Stimulated activated memory B cell treated with anti-CD40 and anti-IgM and Interleukin-4, amounts not matched to agents 10 μg/mL and 1 μg/mL and 100 μg/mL, for 72 hours (primary cell): ENCODE measurements at regions not wholly inside any gene's neighbourhood (a gene's known extent, or its start where the extent isn't known, plus 50 kb on each side); places are given as distances from the start of the nearest gene placed in this dataset.

Experiments used
- ATAC-seq: fragments of 150-1000 bp; cut with Tn5 transposase; 2 replicates; pipeline ENCODE4 v1.10.0; 2021
- H3K27ac Mint-ChIP-seq: one replicate; pipeline ENCODE4 v1.8.0; 2022; ENCODE audit warnings: mild to moderate bottlenecking, mixed read lengths
- H3K27me3 Mint-ChIP-seq: one replicate; pipeline ENCODE4 v1.8.0; 2022; ENCODE audit warnings: mixed read lengths
- H3K36me3 Mint-ChIP-seq: one replicate; pipeline ENCODE4 v1.8.0; 2022; ENCODE audit warnings: mixed read lengths
- H3K4me1 Mint-ChIP-seq: one replicate; pipeline ENCODE4 v1.8.0; 2022; ENCODE audit warnings: mixed read lengths
- H3K4me3 Mint-ChIP-seq: one replicate; pipeline ENCODE4 v1.8.0; 2022; ENCODE audit warnings: mild to moderate bottlenecking, moderate library complexity, mixed read lengths
- H3K9me3 Mint-ChIP-seq: one replicate; pipeline ENCODE4 v1.8.0; 2022; ENCODE audit warnings: mixed read lengths

- no peaks in the 10 kb centered on the region for H3K4me1 Mint-ChIP-seq
- no peak for ATAC-seq
- H3K9me3 Mint-ChIP-seq, result no peaks in the 10 kb centered on the region
- no peak overlapping the region for H3K4me3 Mint-ChIP-seq
- H3K27me3 Mint-ChIP-seq, result no peaks in the 10 kb centered on the region
- no peaks in the 10 kb centered on the region for H3K36me3 Mint-ChIP-seq
- H3K27ac Mint-ChIP-seq, result no peak overlapping the region
Measured at GRCh38 chr13:62356977-62357376, 941.3 kb upstream of the PCDH20 start.

GRCh38 chr13:62337109-62337880, 921.6 kb upstream of the PCDH20 start:
- no peaks in the 10 kb centered on the region for H3K27me3 Mint-ChIP-seq
- H3K4me1 Mint-ChIP-seq, result no peaks in the 10 kb centered on the region
- no peak for ATAC-seq
- no peaks in the 10 kb centered on the region for H3K36me3 Mint-ChIP-seq
- no peaks in the 10 kb centered on the region for H3K9me3 Mint-ChIP-seq
- no peak overlapping the region for H3K4me3 Mint-ChIP-seq
- no peak overlapping the region for H3K27ac Mint-ChIP-seq

- no peak for ATAC-seq
- H3K27ac Mint-ChIP-seq, result no peak overlapping the region
- no peaks in the 10 kb centered on the region for H3K36me3 Mint-ChIP-seq
- no peaks in the 10 kb centered on the region for H3K9me3 Mint-ChIP-seq
- H3K27me3 Mint-ChIP-seq, result no peaks in the 10 kb centered on the region
- no peak overlapping the region for H3K4me3 Mint-ChIP-seq
- H3K4me1 Mint-ChIP-seq, result no peaks in the 10 kb centered on the region
Measured at GRCh38 chr13:62336507-62336906, 920.9 kb upstream of the PCDH20 start.

GRCh38 chr13:62333466-62333865, 917.8 kb upstream of the PCDH20 start:
- Mint-ChIP-seq H3K27ac (no peak overlapping the region), H3K9me3 (no peaks in the 10 kb centered on the region)

DNA sequence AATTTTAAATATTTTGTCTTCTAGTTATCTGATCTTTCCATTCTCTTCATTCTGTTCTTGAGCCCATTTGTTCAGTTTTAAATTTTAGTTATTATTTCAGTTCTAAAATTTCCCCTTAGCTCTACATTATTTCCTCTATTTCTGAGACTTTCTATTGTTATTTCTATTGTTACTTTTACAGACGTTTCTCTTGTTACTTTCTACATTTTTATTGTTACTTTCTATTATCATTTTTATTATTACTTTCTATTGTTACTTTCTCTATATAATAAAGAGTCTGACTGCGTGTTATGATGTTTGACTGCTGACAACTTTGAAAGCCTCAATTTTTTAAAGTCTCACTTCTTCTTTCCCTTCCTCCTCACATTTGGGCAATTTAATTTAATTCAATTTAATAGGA, 915.7 kb upstream of the PCDH20 start:
- Mint-ChIP-seq H3K27me3 (no peaks in the 10 kb centered on the region), H3K27ac (no peak overlapping the region), H3K4me1 (no peaks in the 10 kb centered on the region), H3K9me3 (peaks cover 4% of the 10 kb centered on the region), H3K4me3 (no peak overlapping the region), H3K36me3 (no peaks in the 10 kb centered on the region)
- ATAC-seq, result no peak

More at GRCh38 chr13:62333466-62333865, 917.8 kb upstream of the PCDH20 start:
- ATAC-seq, result no peak
- Mint-ChIP-seq H3K4me3 (no peak overlapping the region), H3K4me1 (no peaks in the 10 kb centered on the region), H3K27me3 (no peaks in the 10 kb centered on the region), H3K36me3 (no peaks in the 10 kb centered on the region)

DNA sequence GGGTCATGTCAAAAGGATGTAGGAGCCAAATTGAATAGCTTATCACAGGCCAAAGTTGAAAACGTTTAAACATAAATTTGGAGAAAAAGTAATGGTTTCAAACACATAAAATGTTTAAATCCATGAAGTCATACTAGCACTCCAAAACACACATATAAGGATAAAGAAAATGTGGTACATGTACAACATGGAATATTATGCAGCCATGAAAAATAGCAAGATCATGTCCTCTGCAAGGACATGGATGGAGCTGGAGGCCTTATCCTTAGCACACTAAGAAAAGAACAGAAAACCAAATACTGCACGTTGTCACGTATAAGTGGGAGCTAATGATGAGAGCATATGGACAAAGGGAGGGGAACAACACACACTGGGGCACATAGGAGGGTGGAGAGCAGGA, 911.7 kb upstream of the PCDH20 start:
- Mint-ChIP-seq H3K36me3 (no peaks in the 10 kb centered on the region), H3K4me1 (no peaks in the 10 kb centered on the region), H3K27ac (no peak overlapping the region), H3K27me3 (no peaks in the 10 kb centered on the region), H3K4me3 (no peak overlapping the region), H3K9me3 (peaks cover 4% of the 10 kb centered on the region)
- no peak for ATAC-seq

DNA sequence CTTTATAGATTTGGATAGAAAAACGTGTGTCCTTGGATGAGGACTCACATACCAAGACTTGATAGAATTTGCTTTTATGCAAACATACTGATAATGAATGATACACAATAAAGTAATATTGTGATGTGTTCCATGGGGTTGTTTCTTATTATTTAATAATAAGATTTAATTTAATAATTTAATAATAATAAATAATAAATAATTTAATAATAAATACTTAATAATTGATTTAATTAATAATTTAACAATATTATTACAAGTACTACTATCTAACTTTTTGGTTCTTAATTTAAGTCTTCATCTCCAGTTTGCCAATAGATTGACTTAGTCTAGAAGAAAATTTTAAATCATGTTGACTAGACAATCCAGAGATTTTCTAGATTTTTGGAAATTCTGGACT, 909.2 kb upstream of the PCDH20 start:
- no peaks in the 10 kb centered on the region for H3K36me3 Mint-ChIP-seq
- H3K9me3 Mint-ChIP-seq, result peaks cover 4% of the 10 kb centered on the region
- no peak overlapping the region for H3K27ac Mint-ChIP-seq
- H3K27me3 Mint-ChIP-seq, result no peaks in the 10 kb centered on the region
- no peak for ATAC-seq
- H3K4me1 Mint-ChIP-seq, result no peaks in the 10 kb centered on the region
- no peak overlapping the region for H3K4me3 Mint-ChIP-seq

DNA sequence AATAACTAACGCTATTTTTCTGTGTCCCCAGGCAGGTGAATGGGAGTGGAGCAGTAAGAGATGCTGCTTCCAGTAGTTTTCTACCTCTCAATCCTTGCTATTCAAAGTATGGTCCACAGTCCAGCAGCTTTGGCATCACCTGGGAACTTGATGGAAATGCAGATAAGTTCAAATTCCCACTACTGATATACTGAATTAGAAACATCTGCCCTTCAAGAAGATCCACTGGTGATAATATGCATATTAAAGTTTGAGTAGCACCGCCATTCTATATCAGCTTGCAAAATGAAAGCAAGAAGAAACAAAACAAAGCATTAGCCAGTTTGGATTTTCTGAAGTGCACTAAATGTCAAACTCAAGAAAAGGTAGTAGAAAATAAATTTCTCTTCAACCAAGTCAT, 906.2 kb upstream of the PCDH20 start:
- Mint-ChIP-seq H3K27me3 (no peaks in the 10 kb centered on the region), H3K9me3 (no peaks in the 10 kb centered on the region), H3K4me1 (no peaks in the 10 kb centered on the region), H3K27ac (no peak overlapping the region), H3K36me3 (no peaks in the 10 kb centered on the region), H3K4me3 (no peak overlapping the region)
- no peak for ATAC-seq

DNA sequence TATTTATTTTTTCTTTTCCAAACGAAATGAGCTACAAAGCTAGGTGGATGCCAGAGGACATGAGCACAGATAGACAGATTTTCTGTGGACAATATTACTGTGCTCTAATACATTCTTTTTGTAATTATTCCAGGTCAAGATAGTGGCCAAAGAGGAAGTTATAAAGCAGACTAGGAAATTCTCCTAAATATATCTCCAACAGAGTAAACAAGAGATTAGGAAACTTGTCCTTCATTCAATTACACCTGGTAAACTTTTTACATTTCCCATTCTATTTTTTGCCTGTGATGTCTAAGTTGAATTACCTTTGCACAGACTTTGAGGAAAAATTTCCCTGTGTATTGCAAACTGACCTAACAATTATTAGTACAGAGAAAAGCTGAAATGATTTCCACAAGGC, 905.5 kb upstream of the PCDH20 start:
- no peak for ATAC-seq
- H3K36me3 Mint-ChIP-seq, result no peaks in the 10 kb centered on the region
- no peak overlapping the region for H3K4me3 Mint-ChIP-seq

DNA sequence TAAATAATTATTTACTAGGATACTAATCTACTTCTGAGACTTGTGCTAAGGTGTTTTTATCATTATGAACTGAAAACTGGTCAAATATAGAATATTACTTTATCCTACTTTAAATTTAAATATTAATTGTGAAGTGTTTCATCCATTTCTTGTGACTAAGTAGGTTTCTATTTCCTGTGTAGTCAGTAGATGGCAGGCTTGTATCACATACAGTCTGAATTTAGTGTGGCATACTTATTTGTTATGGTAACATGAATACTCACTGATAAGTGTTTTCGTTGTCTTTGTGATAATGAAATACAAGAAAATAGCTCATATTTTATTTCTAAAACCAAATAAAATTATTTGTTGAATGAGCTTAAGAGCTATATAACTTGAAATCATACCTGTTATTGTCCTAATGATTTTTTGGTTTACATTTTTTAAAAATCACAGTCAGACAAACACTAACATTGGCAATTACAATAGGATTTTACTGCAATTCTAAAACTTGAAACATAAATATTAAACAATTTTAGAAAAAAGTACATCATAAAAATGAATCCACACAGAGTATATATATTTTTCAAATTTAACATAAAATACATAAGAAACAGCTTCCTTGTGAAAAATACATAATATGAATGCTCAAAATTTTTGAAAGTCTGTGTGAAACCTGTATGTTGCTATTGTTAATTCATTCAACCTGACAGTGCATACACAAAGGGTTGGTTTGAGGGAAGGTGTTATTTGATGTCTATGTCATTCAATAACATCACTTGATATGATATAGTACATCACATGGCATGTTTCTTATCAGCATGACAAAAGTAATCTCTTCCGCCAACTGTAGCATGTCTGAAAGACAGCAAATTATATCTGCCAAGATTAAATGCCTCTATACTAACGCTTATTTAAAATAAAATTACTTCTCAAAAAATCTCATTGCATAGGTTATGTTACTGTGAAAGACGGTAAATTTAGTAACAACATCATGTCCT, 904.8 kb upstream of the PCDH20 start:
- ATAC-seq, result no peak
- H3K36me3 Mint-ChIP-seq, result no peaks in the 10 kb centered on the region
- no peak overlapping the region for H3K27ac Mint-ChIP-seq
- H3K9me3 Mint-ChIP-seq, result no peaks in the 10 kb centered on the region
- no peaks in the 10 kb centered on the region for H3K27me3 Mint-ChIP-seq
- H3K4me1 Mint-ChIP-seq, result no peaks in the 10 kb centered on the region
- H3K4me3 Mint-ChIP-seq, result no peak overlapping the region

More for the DNA sequence above, 905.5 kb upstream of the PCDH20 start:
- H3K4me1 Mint-ChIP-seq, result no peaks in the 10 kb centered on the region
- H3K27ac Mint-ChIP-seq, result no peak overlapping the region
- H3K27me3 Mint-ChIP-seq, result no peaks in the 10 kb centered on the region
- H3K9me3 Mint-ChIP-seq, result no peaks in the 10 kb centered on the region

GRCh38 chr13:62309904-62310303, 894.3 kb upstream of the PCDH20 start:
- no peak for ATAC-seq
- H3K4me1 Mint-ChIP-seq, result peaks cover 14% of the 10 kb centered on the region
- no peak overlapping the region for H3K27ac Mint-ChIP-seq
- no peaks in the 10 kb centered on the region for H3K9me3 Mint-ChIP-seq
- H3K4me3 Mint-ChIP-seq, result no peak overlapping the region
- no peaks in the 10 kb centered on the region for H3K27me3 Mint-ChIP-seq
- H3K36me3 Mint-ChIP-seq, result no peaks in the 10 kb centered on the region

- no peak for ATAC-seq
- Mint-ChIP-seq H3K9me3 (no peaks in the 10 kb centered on the region), H3K4me3 (peak overlapping the region; percentile 56), H3K27me3 (no peaks in the 10 kb centered on the region), H3K36me3 (no peaks in the 10 kb centered on the region), H3K4me1 (peaks cover 14% of the 10 kb centered on the region), H3K27ac (no peak overlapping the region)
Measured at GRCh38 chr13:62305756-62306155, 890.1 kb upstream of the PCDH20 start.

DNA sequence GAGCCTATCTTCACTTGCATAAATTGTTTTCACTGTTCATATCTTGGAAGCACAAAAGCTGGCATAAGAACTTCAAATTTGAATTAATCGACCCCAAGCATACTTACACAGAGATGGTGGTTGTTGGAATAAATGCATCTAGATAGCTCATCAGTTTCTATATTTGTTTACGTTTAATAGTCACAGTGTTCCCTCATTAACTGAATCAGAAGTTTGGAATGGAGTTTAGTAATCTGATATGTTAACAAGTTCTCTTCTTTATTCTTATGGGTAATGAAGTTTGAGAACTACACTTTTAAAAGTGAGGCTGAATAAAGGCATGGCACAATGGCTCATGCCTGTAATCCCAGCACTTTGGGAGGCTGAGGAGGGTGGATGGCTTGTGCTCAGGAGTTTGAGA, 886.7 kb upstream of the PCDH20 start:
- no peak overlapping the region for H3K4me3 Mint-ChIP-seq
- no peak for ATAC-seq

DNA sequence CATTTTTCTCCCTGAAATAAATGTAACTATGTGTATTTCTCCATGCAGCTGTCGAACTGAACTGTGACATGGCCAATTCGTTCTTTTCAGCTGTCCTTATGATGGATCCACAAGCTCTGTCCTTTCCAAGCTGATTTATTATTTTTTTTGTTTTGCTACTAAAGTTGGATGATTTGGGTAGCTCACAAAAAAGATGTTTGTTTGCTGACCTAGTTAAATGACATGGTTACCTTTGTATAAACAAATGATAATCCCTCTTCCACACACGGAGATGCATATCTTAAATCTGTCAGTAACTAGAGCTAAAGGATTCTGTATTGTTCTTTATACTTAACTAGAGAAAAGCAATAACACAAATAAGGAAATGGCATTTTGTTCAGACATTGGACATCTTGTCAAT, 884.3 kb upstream of the PCDH20 start:
- no peak for ATAC-seq
- H3K27me3 Mint-ChIP-seq, result no peaks in the 10 kb centered on the region

More for the DNA sequence above, 886.7 kb upstream of the PCDH20 start:
- Mint-ChIP-seq H3K36me3 (no peaks in the 10 kb centered on the region), H3K9me3 (no peaks in the 10 kb centered on the region), H3K27me3 (no peaks in the 10 kb centered on the region), H3K27ac (no peak overlapping the region), H3K4me1 (peaks cover 14% of the 10 kb centered on the region)

GRCh38 chr13:62296812-62297211, 881.2 kb upstream of the PCDH20 start:
- Mint-ChIP-seq H3K27me3 (no peaks in the 10 kb centered on the region), H3K9me3 (no peaks in the 10 kb centered on the region), H3K4me1 (no peaks in the 10 kb centered on the region), H3K4me3 (no peak overlapping the region), H3K27ac (no peak overlapping the region), H3K36me3 (no peaks in the 10 kb centered on the region)
- ATAC-seq, result no peak

More for the DNA sequence above, 884.3 kb upstream of the PCDH20 start:
- Mint-ChIP-seq H3K9me3 (no peaks in the 10 kb centered on the region), H3K27ac (no peak overlapping the region), H3K4me1 (no peaks in the 10 kb centered on the region), H3K4me3 (no peak overlapping the region), H3K36me3 (no peaks in the 10 kb centered on the region)

- H3K27me3 Mint-ChIP-seq, result no peaks in the 10 kb centered on the region
- no peak overlapping the region for H3K4me3 Mint-ChIP-seq
- no peak for ATAC-seq
- no peaks in the 10 kb centered on the region for H3K4me1 Mint-ChIP-seq
- no peaks in the 10 kb centered on the region for H3K36me3 Mint-ChIP-seq
- no peak overlapping the region for H3K27ac Mint-ChIP-seq
- peaks cover 10% of the 10 kb centered on the region for H3K9me3 Mint-ChIP-seq
Measured at GRCh38 chr13:62294244-62294643, 878.6 kb upstream of the PCDH20 start.
